Effector memory CD8-positive, alpha-beta T cell (primary cell): ENCODE measurements at regions not wholly inside any gene's neighbourhood (a gene's known extent, or its start where the extent isn't known, plus 50 kb on each side); places are given as distances from the start of the nearest gene placed in this dataset.

Experiments used
- ATAC-seq: fragments of 150-1000 bp; cut with Tn5 transposase; replicated peaks from 2 replicates; pipeline ENCODE4 v1.10.0; 2021; ENCODE audit warnings: mild to moderate bottlenecking, moderate library complexity
- DNase-seq, 3 experiments: peaks; one replicate each; pipeline ENCODE4 v3.0.0; 2021
- H3K27ac Mint-ChIP-seq, 2 donors: one replicate each; pipeline ENCODE4 v1.8.0; 2022; ENCODE audit warnings: mild to moderate bottlenecking in 2 of 2, mixed read lengths in 2 of 2, moderate library complexity in 2 of 2
- H3K27me3 Mint-ChIP-seq, 2 donors: one replicate each; pipeline ENCODE4 v1.8.0; 2022; ENCODE audit warnings: mixed read lengths in 2 of 2
- H3K36me3 Mint-ChIP-seq: one replicate; pipeline ENCODE4 v1.8.0; 2022; ENCODE audit warnings: mild to moderate bottlenecking, moderate library complexity, mixed read lengths; ENCODE audit not compliant: insufficient read depth
- H3K4me1 Mint-ChIP-seq, 2 donors: one replicate each; pipeline ENCODE4 v1.8.0; 2022; ENCODE audit warnings: low read depth in 2 of 2, mixed read lengths in 2 of 2
- H3K4me3 Mint-ChIP-seq, 2 donors: one replicate each; pipeline ENCODE4 v1.8.0; 2022; ENCODE audit warnings: mild to moderate bottlenecking in 2 of 2, mixed read lengths in 2 of 2, moderate library complexity in 2 of 2
- H3K9me3 Mint-ChIP-seq, 2 donors: one replicate each; pipeline ENCODE4 v1.8.0; 2022; ENCODE audit warnings: mixed read lengths in 2 of 2

DNA sequence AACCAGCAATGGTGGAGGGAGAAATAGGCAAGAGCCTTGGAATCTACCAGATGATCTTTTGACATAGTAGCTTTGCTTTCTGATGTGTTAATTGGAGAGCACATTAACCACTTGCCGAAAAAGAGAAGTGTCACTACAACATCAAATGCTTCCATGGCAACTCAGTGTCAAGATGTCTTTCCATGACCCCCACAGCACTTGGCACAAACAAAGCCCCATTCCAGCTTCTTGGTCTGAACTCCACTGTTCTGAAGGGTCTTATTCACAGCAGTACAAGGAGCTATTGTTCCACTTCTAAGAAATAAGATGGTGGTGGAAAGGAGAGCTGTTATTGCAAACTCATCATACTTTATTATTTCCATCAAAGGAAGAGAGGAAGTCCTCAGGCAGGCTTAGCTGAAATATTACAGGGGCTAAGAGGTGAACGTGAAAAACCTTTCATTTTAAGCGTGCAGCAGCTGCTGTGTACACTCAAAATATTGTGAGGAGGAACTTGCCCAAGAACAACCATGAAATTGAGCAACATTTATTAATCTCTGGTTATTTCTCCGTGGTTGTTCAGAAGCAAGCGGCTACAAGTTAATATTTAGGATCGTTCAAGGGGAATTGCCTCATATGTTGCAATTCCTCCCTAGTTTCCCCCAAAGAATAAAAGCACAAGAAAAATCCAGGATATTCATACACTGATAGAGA is 354.8 kb upstream of the CELF2 start:
- no peak for DNase-seq
- H3K4me1 Mint-ChIP-seq, result no peaks in the 10 kb centered on the region
- no peak for ATAC-seq
- H3K36me3 Mint-ChIP-seq, result no peaks in the 10 kb centered on the region
- H3K4me3 Mint-ChIP-seq, result no peak overlapping the region
- peaks cover 6 to 38% of the 10 kb centered on the region in 2 donors for H3K27me3 Mint-ChIP-seq
- peaks cover 0 to 3% of the 10 kb centered on the region in 2 donors for H3K9me3 Mint-ChIP-seq
- no peak overlapping the region for H3K27ac Mint-ChIP-seq

- H3K9me3 Mint-ChIP-seq, result peaks cover 0 to 3% of the 10 kb centered on the region in 2 donors
Observed at GRCh38 chr10:10663622-10664021, 354.1 kb upstream of the CELF2 start.

DNA sequence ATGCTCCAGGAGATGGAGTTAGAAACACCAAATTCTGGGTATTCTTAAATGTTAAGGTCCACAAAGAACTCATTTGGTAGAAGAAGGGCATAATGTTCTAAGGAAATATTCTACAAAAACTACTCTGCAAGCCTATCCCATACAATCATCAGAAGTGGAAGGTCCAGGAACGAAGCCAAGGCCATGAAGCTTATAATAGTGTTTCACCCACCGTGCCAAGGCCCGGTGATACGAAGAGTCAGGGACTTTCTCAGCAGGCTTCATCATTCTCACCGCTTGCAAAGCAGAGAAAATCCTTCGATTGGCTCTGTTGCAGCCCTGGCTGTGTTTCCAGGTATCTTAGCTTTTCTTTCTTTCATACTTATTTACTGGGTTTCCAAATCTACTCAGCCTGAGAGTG is 351.9 kb upstream of the CELF2 start:
- no peaks in the 10 kb centered on the region for H3K36me3 Mint-ChIP-seq
- H3K27ac Mint-ChIP-seq, result no peak overlapping the region
- peaks cover 0 to 2% of the 10 kb centered on the region in 2 donors for H3K9me3 Mint-ChIP-seq
- peaks cover 10 to 37% of the 10 kb centered on the region in 2 donors for H3K27me3 Mint-ChIP-seq
- ATAC-seq (no peak), DNase-seq (no peak)
- H3K4me3 Mint-ChIP-seq, result no peak overlapping the region
- H3K4me1 Mint-ChIP-seq, result no peaks in the 10 kb centered on the region

More at GRCh38 chr10:10663622-10664021, 354.1 kb upstream of the CELF2 start:
- DNase-seq, result no peak
- Mint-ChIP-seq H3K4me3 (no peak overlapping the region), H3K27me3 (peaks cover 11 to 38% of the 10 kb centered on the region in 2 donors), H3K36me3 (no peaks in the 10 kb centered on the region), H3K27ac (no peak overlapping the region), H3K4me1 (no peaks in the 10 kb centered on the region)
- no peak for ATAC-seq

DNA sequence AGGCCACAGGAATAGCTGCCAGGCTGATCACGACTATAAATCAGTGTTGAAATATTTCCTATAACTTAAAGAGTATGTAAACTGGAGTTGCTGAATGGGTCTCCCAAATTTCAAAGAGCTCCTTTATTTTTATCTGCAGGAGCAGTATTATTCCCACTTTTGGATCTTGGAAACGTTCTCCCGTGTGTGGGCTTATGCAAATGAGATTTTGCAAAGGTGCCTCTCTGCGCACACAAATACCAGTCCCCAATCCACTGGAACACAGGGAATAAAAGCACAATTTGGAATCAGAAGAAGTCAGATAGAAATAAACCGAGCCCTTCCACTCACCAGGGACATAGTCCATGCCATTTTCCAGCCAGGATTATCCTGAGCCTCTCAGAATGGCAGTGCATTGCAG is 350.2 kb upstream of the CELF2 start:
- peaks cover 5 to 24% of the 10 kb centered on the region in 2 donors for H3K27me3 Mint-ChIP-seq
- no peaks in the 10 kb centered on the region for H3K36me3 Mint-ChIP-seq
- no peak overlapping the region for H3K4me3 Mint-ChIP-seq
- H3K4me1 Mint-ChIP-seq, result no peaks in the 10 kb centered on the region
- DNase-seq (no peak), ATAC-seq (no peak)
- H3K9me3 Mint-ChIP-seq, result peaks cover 0 to 2% of the 10 kb centered on the region in 2 donors
- H3K27ac Mint-ChIP-seq, result no peak overlapping the region

GRCh38 chr10:10676972-10677371 is 340.7 kb upstream of the CELF2 start:
- no peaks in the 10 kb centered on the region for H3K9me3 Mint-ChIP-seq
- ATAC-seq (no peak), DNase-seq (no peak)
- H3K36me3 Mint-ChIP-seq, result no peaks in the 10 kb centered on the region
- no peaks in the 10 kb centered on the region for H3K4me1 Mint-ChIP-seq
- no peak overlapping the region for H3K4me3 Mint-ChIP-seq
- peaks cover 17% of the 10 kb centered on the region in 2 donors for H3K27me3 Mint-ChIP-seq
- H3K27ac Mint-ChIP-seq, result no peak overlapping the region

DNA sequence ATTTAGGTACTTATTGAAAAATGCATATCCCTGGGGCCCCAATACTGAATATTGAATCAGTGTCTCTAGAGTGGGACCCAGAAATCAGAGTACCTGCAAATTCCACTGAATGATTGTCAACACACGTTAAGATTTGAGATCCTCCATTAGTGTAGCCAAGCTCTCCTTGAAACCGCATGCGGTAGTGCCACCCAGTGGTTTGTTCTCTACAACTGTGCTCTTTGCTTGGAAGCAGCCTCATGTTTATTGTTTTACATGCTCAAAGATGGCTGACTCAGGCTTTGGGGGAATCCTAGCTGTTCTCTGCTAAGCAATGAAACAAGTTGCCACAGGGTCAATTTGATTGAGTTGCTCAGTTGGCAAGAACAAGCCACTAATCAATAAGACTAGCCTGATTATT is 340.2 kb upstream of the CELF2 start:
- Mint-ChIP-seq H3K4me1 (no peaks in the 10 kb centered on the region), H3K9me3 (no peaks in the 10 kb centered on the region), H3K36me3 (no peaks in the 10 kb centered on the region), H3K27me3 (peaks cover 17% of the 10 kb centered on the region in 2 donors), H3K27ac (no peak overlapping the region), H3K4me3 (no peak overlapping the region)
- no peak for ATAC-seq
- no peak for DNase-seq

DNA sequence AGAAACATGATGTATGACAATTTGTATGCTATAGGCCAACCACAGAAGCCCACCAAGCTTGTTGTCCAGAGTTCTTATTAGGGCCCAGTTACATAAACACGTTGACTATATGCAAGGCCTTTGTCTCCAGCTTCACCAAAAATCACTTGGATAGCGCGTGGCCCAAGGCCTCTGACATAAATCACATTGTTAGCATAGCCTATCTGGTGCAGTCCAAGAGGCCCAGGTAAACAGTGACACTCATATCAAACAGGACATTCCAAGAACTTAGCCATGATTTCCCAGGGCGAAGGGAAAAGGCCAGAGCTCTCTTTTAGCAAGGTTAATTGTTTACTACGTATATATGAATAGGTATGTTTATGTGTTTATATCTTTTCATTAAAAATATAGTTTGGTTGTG is 337.2 kb upstream of the CELF2 start:
- Mint-ChIP-seq H3K27me3 (peaks cover 14 to 40% of the 10 kb centered on the region in 2 donors), H3K9me3 (no peaks in the 10 kb centered on the region), H3K36me3 (no peaks in the 10 kb centered on the region), H3K4me1 (no peaks in the 10 kb centered on the region), H3K4me3 (no peak overlapping the region), H3K27ac (no peak overlapping the region)
- DNase-seq (no peak), ATAC-seq (no peak)

DNA sequence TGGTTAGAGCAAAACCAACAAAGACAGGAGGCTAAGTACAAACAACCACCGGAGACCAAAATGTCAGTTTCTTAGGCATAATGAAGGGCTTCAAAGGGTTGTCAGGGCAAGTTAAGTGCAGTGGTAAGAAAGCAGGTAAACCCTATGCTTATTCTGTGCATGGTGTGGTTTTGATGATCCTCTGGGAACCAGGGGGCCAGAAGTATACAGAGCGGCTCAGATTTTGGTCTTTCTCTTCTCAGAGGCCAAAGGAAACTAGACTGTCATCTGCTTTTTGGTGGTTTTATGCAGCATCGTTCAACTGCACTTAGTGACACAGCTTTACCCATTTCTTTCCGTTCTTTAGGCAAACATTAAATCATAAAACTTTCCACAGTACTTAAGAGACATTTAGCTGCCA is 332.7 kb upstream of the CELF2 start:
- H3K4me1 Mint-ChIP-seq, result no peaks in the 10 kb centered on the region
- ATAC-seq, result no peak
- H3K27ac Mint-ChIP-seq, result no peak overlapping the region
- no peak overlapping the region for H3K4me3 Mint-ChIP-seq
- H3K27me3 Mint-ChIP-seq, result peaks cover 19 to 49% of the 10 kb centered on the region in 2 donors
- DNase-seq, result no peak
- peaks cover 0 to 6% of the 10 kb centered on the region in 2 donors for H3K9me3 Mint-ChIP-seq
- no peaks in the 10 kb centered on the region for H3K36me3 Mint-ChIP-seq

GRCh38 chr10:10685566-10685965 is 332.1 kb upstream of the CELF2 start:
- DNase-seq, result no peak
- no peak overlapping the region for H3K4me3 Mint-ChIP-seq
- no peak for ATAC-seq
- no peaks in the 10 kb centered on the region for H3K4me1 Mint-ChIP-seq
- peaks cover 0 to 6% of the 10 kb centered on the region in 2 donors for H3K9me3 Mint-ChIP-seq
- H3K27me3 Mint-ChIP-seq, result peaks cover 19 to 49% of the 10 kb centered on the region in 2 donors
- H3K27ac Mint-ChIP-seq, result no peak overlapping the region
- H3K36me3 Mint-ChIP-seq, result no peaks in the 10 kb centered on the region

GRCh38 chr10:10687751-10688150 is 329.9 kb upstream of the CELF2 start:
- ATAC-seq (no peak), DNase-seq (no peak)
- Mint-ChIP-seq H3K27ac (no peak overlapping the region), H3K9me3 (peaks cover 0 to 6% of the 10 kb centered on the region in 2 donors), H3K27me3 (peaks cover 19 to 49% of the 10 kb centered on the region in 2 donors), H3K4me3 (no peak overlapping the region), H3K4me1 (no peaks in the 10 kb centered on the region), H3K36me3 (no peaks in the 10 kb centered on the region)

- no peaks in the 10 kb centered on the region for H3K36me3 Mint-ChIP-seq
- H3K4me3 Mint-ChIP-seq, result no peak overlapping the region
- DNase-seq (no peak), ATAC-seq (no peak)
- peaks cover 14 to 20% of the 10 kb centered on the region in 2 donors for H3K27me3 Mint-ChIP-seq
- peaks cover 0 to 4% of the 10 kb centered on the region in 2 donors for H3K4me1 Mint-ChIP-seq
- no peak overlapping the region for H3K27ac Mint-ChIP-seq
- peaks cover 0 to 2% of the 10 kb centered on the region in 2 donors for H3K9me3 Mint-ChIP-seq
Observed at GRCh38 chr10:10699427-10699826, 318.2 kb upstream of the CELF2 start.

GRCh38 chr10:10701084-10701611 is 316.5 kb upstream of the CELF2 start:
- Mint-ChIP-seq H3K27me3 (peaks cover 18 to 27% of the 10 kb centered on the region in 2 donors), H3K27ac (no peak overlapping the region), H3K36me3 (no peaks in the 10 kb centered on the region), H3K9me3 (peaks cover 0 to 2% of the 10 kb centered on the region in 2 donors), H3K4me1 (peaks cover 0 to 4% of the 10 kb centered on the region in 2 donors), H3K4me3 (no peak overlapping the region)
- no peak for ATAC-seq
- no peak for DNase-seq

GRCh38 chr10:10702211-10702610 is 315.5 kb upstream of the CELF2 start:
- Mint-ChIP-seq H3K4me1 (peaks cover 0 to 4% of the 10 kb centered on the region in 2 donors), H3K27ac (no peak overlapping the region), H3K9me3 (peaks cover 0 to 2% of the 10 kb centered on the region in 2 donors), H3K27me3 (peaks cover 13 to 29% of the 10 kb centered on the region in 2 donors), H3K4me3 (no peak overlapping the region), H3K36me3 (no peaks in the 10 kb centered on the region)
- DNase-seq, result no peak
- ATAC-seq, result no peak

DNA sequence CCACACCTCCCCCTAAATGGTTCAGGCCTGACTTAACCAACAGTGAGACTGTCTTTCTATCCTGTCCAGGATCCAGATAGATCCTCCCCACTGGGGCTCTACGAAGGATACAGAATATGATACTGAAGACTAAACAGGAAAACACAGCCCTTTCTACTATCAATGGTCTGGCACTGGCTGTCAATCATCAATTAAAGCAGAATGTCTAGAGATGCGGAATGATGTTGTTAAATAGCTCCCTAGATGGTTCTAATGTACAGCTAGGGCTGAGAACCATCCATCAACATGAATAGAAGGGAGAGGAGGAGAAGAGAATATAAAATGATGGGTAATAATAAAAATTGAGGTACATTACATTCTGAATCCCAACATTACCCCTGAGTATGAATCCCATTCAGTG is 314.3 kb upstream of the CELF2 start:
- H3K27me3 Mint-ChIP-seq, result peaks cover 7 to 23% of the 10 kb centered on the region in 2 donors
- peaks cover 0 to 4% of the 10 kb centered on the region in 2 donors for H3K4me1 Mint-ChIP-seq
- DNase-seq, result no peak
- H3K4me3 Mint-ChIP-seq, result no peak overlapping the region
- peaks cover 0 to 2% of the 10 kb centered on the region in 2 donors for H3K9me3 Mint-ChIP-seq
- H3K27ac Mint-ChIP-seq, result no peak overlapping the region
- ATAC-seq, result no peak
- no peaks in the 10 kb centered on the region for H3K36me3 Mint-ChIP-seq
